Right cardiac atrium (tissue), 5 donors: ENCODE measurements at regions not wholly inside any gene's neighbourhood (a gene's known extent, or its start where the extent isn't known, plus 50 kb on each side); places are given as distances from the start of the nearest gene placed in this dataset.
"Not testable (repeated sequence)": the region's sequence is repeated elsewhere in the genome, so short reads cannot be mapped to it uniquely, and the experiment has no call there.

Experiments
- ATAC-seq, 2 donors: fragments of 200-7000 bp; cut with Tn5 transposase; one replicate each; pipeline versions ENCODE4 v1.8.0 to v1.9.1; 2020; ENCODE audit warnings: moderate library complexity in 2 of 2, mild to moderate bottlenecking in 1 of 2
- DNase-seq, 3 donors: peaks; one replicate each; pipeline ENCODE4 v3.0.0-alpha.2; 2020
- H3K27ac ChIP-seq: one replicate; pipeline ENCODE4 v1.5.1; 2013; ENCODE audit warnings: mild to moderate bottlenecking, low read length, control low read depth, moderate library complexity
- H3K27me3 ChIP-seq: one replicate; pipeline ENCODE4 v1.6.1; 2013; ENCODE audit not compliant: control insufficient read depth, insufficient read depth
- H3K4me1 ChIP-seq: one replicate; pipeline ENCODE4 v1.6.1; 2013; ENCODE audit warnings: low read length; ENCODE audit not compliant: control insufficient read depth, insufficient read depth
- H3K4me3 ChIP-seq: one replicate; pipeline ENCODE4 v1.5.1; 2013; ENCODE audit warnings: low read length, control low read depth
- H3K9me3 ChIP-seq: one replicate; pipeline ENCODE4 v1.6.1; 2013; ENCODE audit warnings: low read length; ENCODE audit not compliant: control insufficient read depth
- WGBS: extraction: QIAGEN DNeasy Blood & Tissue Kit; methylation state at CpG from one replicate; pipeline ENCODE4 v1.1.7; 2013; 5-methylcytosine and 5-hydroxymethylcytosine counted together
- intact Hi-C, 4 donors: fragments of 100-400 bp; cut with DNase I; formaldehyde crosslinking; loops; one replicate each; pipeline versions ENCODE4 v1.11.0 to v1.14.0; 2022 to 2023
- donor health status: healthy with polysubstance abuse.
- donor health status: DM: no; HTN: yes; CAD: no.
- donor health status: DM: no; HTN: no; CAD: no.
- donor health status: DM: no; HTN: yes; CAD: no; lungs with severe emphysema.
- donor health status: DM: yes; HTN: yes; CAD: no.

GRCh38 chr1:5129746-5130355 lies 475.4 kb downstream of the AJAP1 start:
- no peak for DNase-seq
- Histone ChIP-seq H3K27me3 (no peaks in the 10 kb centered on the region), H3K9me3 (no peaks in the 10 kb centered on the region), H3K4me3 (no peak overlapping the region), H3K4me1 (no peaks in the 10 kb centered on the region), H3K27ac (no peak overlapping the region)
- intact Hi-C loops = no loop called here
- ATAC-seq = no peak
- WGBS = 14% methylated on average over 1 of the region's 1 CpG

- Histone ChIP-seq H3K27me3 (no peaks in the 10 kb centered on the region), H3K4me3 (no peak overlapping the region), H3K4me1 (no peaks in the 10 kb centered on the region), H3K27ac (no peak overlapping the region), H3K9me3 (no peaks in the 10 kb centered on the region)
- 70% methylated on average over 7 of the region's 7 CpGs for WGBS
- ATAC-seq (no peak), DNase-seq (no peak)
- intact Hi-C loops = no loop called here
These were observed 470.8 kb downstream of the AJAP1 start for GRCh38 chr1:5125208-5125607.

GRCh38 chr1:5120559-5120958 lies 466.1 kb downstream of the AJAP1 start:
- Histone ChIP-seq H3K4me1 (no peaks in the 10 kb centered on the region), H3K4me3 (no peak overlapping the region), H3K9me3 (no peaks in the 10 kb centered on the region), H3K27ac (no peak overlapping the region), H3K27me3 (no peaks in the 10 kb centered on the region)
- intact Hi-C loops = no loop called here
- 85% methylated on average over 1 of the region's 1 CpG for WGBS
- ATAC-seq (no peak), DNase-seq (no peak)

GRCh38 chr1:5119366-5120234 lies 465.2 kb downstream of the AJAP1 start:
- H3K4me1 ChIP-seq = no peaks in the 10 kb centered on the region
- H3K4me3 ChIP-seq = no peak overlapping the region
- DNase-seq = no peak
- intact Hi-C loops = no loop called here
- no peak overlapping the region for H3K27ac ChIP-seq
- ATAC-seq = no peak
- no peaks in the 10 kb centered on the region for H3K9me3 ChIP-seq
- WGBS = 48% methylated on average over 11 of the region's 11 CpGs
- H3K27me3 ChIP-seq = no peaks in the 10 kb centered on the region

GRCh38 chr1:5118771-5119170 lies 464.4 kb downstream of the AJAP1 start:
- H3K27me3 ChIP-seq, H3K4me1 ChIP-seq, H3K9me3 ChIP-seq, intact Hi-C loops, DNase-seq, H3K4me3 ChIP-seq, ATAC-seq, H3K27ac ChIP-seq: not testable (repeated sequence)
- WGBS = 84% methylated on average over 10 of the region's 10 CpGs

- not testable (repeated sequence) for DNase-seq
- WGBS = 87% methylated on average over 9 of the region's 11 CpGs
These were observed 463.9 kb downstream of the AJAP1 start for GRCh38 chr1:5118292-5118691.

GRCh38 chr1:5111581-5111980 lies 457.2 kb downstream of the AJAP1 start:
- WGBS = 82% methylated on average over 2 of the region's 2 CpGs
- H3K27ac ChIP-seq = no peak overlapping the region
- H3K4me1 ChIP-seq = no peaks in the 10 kb centered on the region
- no peak overlapping the region for H3K4me3 ChIP-seq
- no peak for DNase-seq
- H3K9me3 ChIP-seq = no peaks in the 10 kb centered on the region
- ATAC-seq = no peak
- intact Hi-C loops = no loop called here
- H3K27me3 ChIP-seq = no peaks in the 10 kb centered on the region

More at GRCh38 chr1:5118292-5118691, 463.9 kb downstream of the AJAP1 start:
- H3K4me3 ChIP-seq, H3K9me3 ChIP-seq, ATAC-seq, H3K27ac ChIP-seq, H3K27me3 ChIP-seq, H3K4me1 ChIP-seq, intact Hi-C loops: not testable (repeated sequence)

GRCh38 chr1:5110508-5110907 lies 456.1 kb downstream of the AJAP1 start:
- Histone ChIP-seq H3K4me3 (no peak overlapping the region), H3K27ac (no peak overlapping the region), H3K9me3 (no peaks in the 10 kb centered on the region), H3K4me1 (no peaks in the 10 kb centered on the region), H3K27me3 (no peaks in the 10 kb centered on the region)
- intact Hi-C loops = no loop called here
- DNase-seq (no peak), ATAC-seq (no peak)
- 77% methylated on average over 8 of the region's 8 CpGs for WGBS

GRCh38 chr1:5109633-5110032 lies 455.2 kb downstream of the AJAP1 start:
- DNase-seq (no peak), ATAC-seq (no peak)
- Histone ChIP-seq H3K4me1 (no peaks in the 10 kb centered on the region), H3K9me3 (no peaks in the 10 kb centered on the region), H3K27ac (no peak overlapping the region), H3K27me3 (no peaks in the 10 kb centered on the region), H3K4me3 (no peak overlapping the region)
- 73% methylated on average over 11 of the region's 11 CpGs for WGBS
- intact Hi-C loops = no loop called here

- no peak overlapping the region for H3K4me3 ChIP-seq
- intact Hi-C loops = no loop called here
- H3K4me1 ChIP-seq = no peaks in the 10 kb centered on the region
- 71% methylated on average over 5 of the region's 5 CpGs for WGBS
- no peak overlapping the region for H3K27ac ChIP-seq
- no peak for ATAC-seq
- no peaks in the 10 kb centered on the region for H3K9me3 ChIP-seq
- DNase-seq = no peak
- no peaks in the 10 kb centered on the region for H3K27me3 ChIP-seq
These were observed 454.3 kb downstream of the AJAP1 start for GRCh38 chr1:5108740-5109139.

GRCh38 chr1:5105744-5106143 lies 451.3 kb downstream of the AJAP1 start:
- DNase-seq (no peak), ATAC-seq (no peak)
- Histone ChIP-seq H3K27me3 (no peaks in the 10 kb centered on the region), H3K4me3 (no peak overlapping the region), H3K9me3 (no peaks in the 10 kb centered on the region), H3K27ac (no peak overlapping the region), H3K4me1 (no peaks in the 10 kb centered on the region)
- intact Hi-C loops = no loop called here
- 62% methylated on average over 2 of the region's 2 CpGs for WGBS
